ENCODE measurements at regions not wholly inside any gene's neighbourhood (a gene's known extent, or its start where the extent isn't known, plus 50 kb on each side); places are given as distances from the start of the nearest gene placed in this dataset.

- H3K4me1 Mint-ChIP-seq (ENCODE audit: low read depth, unreplicated experiment): no peaks in the 10 kb centered on the region
- H3K4me3 Mint-ChIP-seq (ENCODE audit: low read depth, unreplicated experiment): no peak overlapping the region
- DNase-seq: no peak
- H3K27ac Mint-ChIP-seq (ENCODE audit: unreplicated experiment): no peak overlapping the region
- TF ChIP-seq, protein P1, sequence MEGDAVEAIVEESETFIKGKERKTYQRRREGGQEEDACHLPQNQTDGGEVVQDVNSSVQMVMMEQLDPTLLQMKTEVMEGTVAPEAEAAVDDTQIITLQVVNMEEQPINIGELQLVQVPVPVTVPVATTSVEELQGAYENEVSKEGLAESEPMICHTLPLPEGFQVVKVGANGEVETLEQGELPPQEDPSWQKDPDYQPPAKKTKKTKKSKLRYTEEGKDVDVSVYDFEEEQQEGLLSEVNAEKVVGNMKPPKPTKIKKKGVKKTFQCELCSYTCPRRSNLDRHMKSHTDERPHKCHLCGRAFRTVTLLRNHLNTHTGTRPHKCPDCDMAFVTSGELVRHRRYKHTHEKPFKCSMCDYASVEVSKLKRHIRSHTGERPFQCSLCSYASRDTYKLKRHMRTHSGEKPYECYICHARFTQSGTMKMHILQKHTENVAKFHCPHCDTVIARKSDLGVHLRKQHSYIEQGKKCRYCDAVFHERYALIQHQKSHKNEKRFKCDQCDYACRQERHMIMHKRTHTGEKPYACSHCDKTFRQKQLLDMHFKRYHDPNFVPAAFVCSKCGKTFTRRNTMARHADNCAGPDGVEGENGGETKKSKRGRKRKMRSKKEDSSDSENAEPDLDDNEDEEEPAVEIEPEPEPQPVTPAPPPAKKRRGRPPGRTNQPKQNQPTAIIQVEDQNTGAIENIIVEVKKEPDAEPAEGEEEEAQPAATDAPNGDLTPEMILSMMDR (IDR thresholded peaks at IDR 0.05; ENCODE audit: unreplicated experiment): no peak
- intact Hi-C loops (cut with micrococcal nuclease; ENCODE audit: unreplicated experiment): no loop called here
- BruUV-seq (replicated peaks): no TSS peak
- H3K36me3 Mint-ChIP-seq (ENCODE audit: insufficient read depth, unreplicated experiment): no peaks in the 10 kb centered on the region
- no peaks in the 10 kb centered on the region for H3K27me3 Mint-ChIP-seq (ENCODE audit: unreplicated experiment)
- no peaks in the 10 kb centered on the region for H3K9me3 Mint-ChIP-seq (ENCODE audit: low read depth, unreplicated experiment)
- CTCF ChIA-PET: no interaction called here
Measured at GRCh38 chr14:89088530-89088929, 264.1 kb downstream of the TTC8 start.

- no peak overlapping the region for H3K27ac Mint-ChIP-seq (ENCODE audit: unreplicated experiment)
- DNase-seq: no peak
- TF ChIP-seq, protein P1 (IDR thresholded peaks at IDR 0.05; ENCODE audit: unreplicated experiment): no peak
- no peak overlapping the region for H3K4me3 Mint-ChIP-seq (ENCODE audit: low read depth, unreplicated experiment)
- CTCF ChIA-PET: no interaction called here
- intact Hi-C loops (cut with micrococcal nuclease; ENCODE audit: unreplicated experiment): no loop called here
- H3K27me3 Mint-ChIP-seq (ENCODE audit: unreplicated experiment): peaks cover 5% of the 10 kb centered on the region
- no peaks in the 10 kb centered on the region for H3K9me3 Mint-ChIP-seq (ENCODE audit: low read depth, unreplicated experiment)
- BruUV-seq (replicated peaks): no TSS peak
- H3K36me3 Mint-ChIP-seq (ENCODE audit: insufficient read depth, unreplicated experiment): no peaks in the 10 kb centered on the region
- H3K4me1 Mint-ChIP-seq (ENCODE audit: low read depth, unreplicated experiment): no peaks in the 10 kb centered on the region
Measured at GRCh38 chr14:89089330-89089729, 264.9 kb downstream of the TTC8 start.

DNA sequence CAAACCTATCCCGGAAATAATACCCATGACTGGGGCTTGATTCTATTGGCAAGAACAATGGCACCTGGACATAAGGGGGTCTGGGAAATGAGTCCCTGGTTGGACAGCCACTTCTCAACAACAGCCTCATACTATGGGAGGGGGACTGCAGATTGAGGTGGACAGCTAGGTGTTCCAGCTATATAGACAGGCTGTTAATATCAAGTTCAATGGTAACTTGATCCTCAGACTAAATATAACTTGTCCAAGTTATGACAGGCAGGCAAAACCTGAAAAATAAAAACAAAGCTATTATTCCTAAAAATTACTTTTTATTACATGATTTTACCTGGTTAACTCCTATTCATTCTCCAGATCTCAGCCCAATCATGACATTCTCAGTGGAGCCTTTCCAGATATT, 267.3 kb downstream of the TTC8 start:
- CTCF ChIA-PET: no interaction called here
- Mint-ChIP-seq H3K36me3 (ENCODE audit: insufficient read depth, unreplicated experiment) (no peaks in the 10 kb centered on the region), H3K4me1 (ENCODE audit: low read depth, unreplicated experiment) (no peaks in the 10 kb centered on the region), H3K27me3 (ENCODE audit: unreplicated experiment) (peaks cover 14% of the 10 kb centered on the region), H3K4me3 (ENCODE audit: low read depth, unreplicated experiment) (no peak overlapping the region), H3K9me3 (ENCODE audit: low read depth, unreplicated experiment) (peaks cover 2% of the 10 kb centered on the region), H3K27ac (ENCODE audit: unreplicated experiment) (no peak overlapping the region)
- TF ChIP-seq, protein P1 (IDR thresholded peaks at IDR 0.05; ENCODE audit: unreplicated experiment): no peak
- no TSS peak for BruUV-seq (replicated peaks)
- DNase-seq: no peak
- intact Hi-C loops (cut with micrococcal nuclease; ENCODE audit: unreplicated experiment): no loop called here

DNA sequence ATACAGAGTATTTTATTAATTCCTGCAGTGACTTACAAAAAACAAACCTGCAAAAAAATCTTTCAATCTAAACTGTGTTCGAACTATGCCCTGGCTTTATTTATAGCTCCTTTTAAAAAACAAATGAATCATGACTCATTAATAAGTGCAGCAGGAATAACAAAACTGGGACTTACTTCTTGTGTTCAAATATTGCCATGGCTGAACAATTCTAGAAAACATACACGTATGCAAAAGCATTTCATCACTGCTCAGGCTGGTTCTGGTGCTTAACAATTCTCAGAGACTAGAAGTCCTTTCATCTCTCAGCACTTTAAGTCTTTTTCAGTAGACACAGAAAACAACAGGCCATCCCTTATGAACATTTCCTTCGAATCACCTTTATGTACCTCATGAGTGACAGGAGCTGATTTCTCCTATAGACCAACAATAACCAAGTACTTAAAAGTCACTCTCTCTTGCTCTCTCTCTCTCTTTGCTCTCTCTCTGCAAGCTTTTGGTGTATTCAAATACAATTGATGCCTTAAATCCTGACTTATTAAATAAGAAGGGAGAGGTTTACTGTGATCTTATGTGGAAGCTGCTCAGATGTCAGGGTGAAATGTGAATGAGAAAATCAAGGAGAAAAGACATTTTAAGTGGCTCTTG, 268.8 kb downstream of the TTC8 start:
- Mint-ChIP-seq H3K27me3 (ENCODE audit: unreplicated experiment) (peaks cover 14% of the 10 kb centered on the region), H3K9me3 (ENCODE audit: low read depth, unreplicated experiment) (peaks cover 2% of the 10 kb centered on the region), H3K36me3 (ENCODE audit: insufficient read depth, unreplicated experiment) (no peaks in the 10 kb centered on the region), H3K4me3 (ENCODE audit: low read depth, unreplicated experiment) (no peak overlapping the region), H3K4me1 (ENCODE audit: low read depth, unreplicated experiment) (no peaks in the 10 kb centered on the region), H3K27ac (ENCODE audit: unreplicated experiment) (no peak overlapping the region)
- TF ChIP-seq, protein P1 (IDR thresholded peaks at IDR 0.05; ENCODE audit: unreplicated experiment): no peak
- CTCF ChIA-PET: no interaction called here
- no TSS peak for BruUV-seq (replicated peaks)
- no peak for DNase-seq
- intact Hi-C loops (cut with micrococcal nuclease; ENCODE audit: unreplicated experiment): no loop called here
